ENCODE measurements at regions not wholly inside any gene's neighbourhood (a gene's known extent, or its start where the extent isn't known, plus 50 kb on each side); places are given as distances from the start of the nearest gene placed in this dataset.

- TF ChIP-seq CTCF (IDR thresholded peaks at IDR 0.05): no peak
- no peak for TF ChIP-seq EP300 (IDR thresholded peaks at IDR 0.05)
- no peak for TF ChIP-seq POLR2AphosphoS5 (IDR thresholded peaks at IDR 0.05)
- no peak for TF ChIP-seq POLR2A (IDR thresholded peaks at IDR 0.05)
Measured at GRCh38 chr5:12614608-12615007, 710.4 kb upstream of the CTNND2 start.

Data from sigmoid colon (tissue), 4 donors.